ENCODE measurements at regions not wholly inside any gene's neighbourhood (a gene's known extent, or its start where the extent isn't known, plus 50 kb on each side); places are given as distances from the start of the nearest gene placed in this dataset.
"Not testable (repeated sequence)": the region's sequence is repeated elsewhere in the genome, so short reads cannot be mapped to it uniquely, and the experiment has no call there.

DNA sequence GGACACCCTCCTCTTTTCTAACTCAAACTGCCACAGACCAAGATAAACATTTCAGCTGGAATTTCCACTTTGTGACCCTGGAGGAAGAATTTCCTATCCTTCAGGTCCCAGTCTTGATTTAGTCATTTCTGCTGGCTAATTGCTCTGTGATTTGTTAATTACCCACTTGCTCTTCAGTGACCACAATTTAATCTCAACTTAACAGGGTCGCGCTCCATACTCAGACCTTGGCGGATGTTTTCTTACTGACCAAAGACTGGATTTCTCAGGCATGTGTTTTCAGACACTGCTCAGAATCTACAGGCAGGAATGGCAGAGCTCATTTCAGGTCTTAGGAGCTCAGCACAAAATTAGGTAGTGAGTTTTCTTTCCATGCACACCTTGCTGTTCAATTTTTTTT, 188.9 kb downstream of the ASMT start:
- Histone ChIP-seq H3K36me3 (no peaks in the 10 kb centered on the region), H3K27ac (no peak overlapping the region), H3K4me1 (no peaks in the 10 kb centered on the region), H3K9me3 (no peaks in the 10 kb centered on the region), H3K27me3 (peaks cover 4% of the 10 kb centered on the region), H3K4me3 (no peak overlapping the region)
- TF ChIP-seq, protein P1, sequence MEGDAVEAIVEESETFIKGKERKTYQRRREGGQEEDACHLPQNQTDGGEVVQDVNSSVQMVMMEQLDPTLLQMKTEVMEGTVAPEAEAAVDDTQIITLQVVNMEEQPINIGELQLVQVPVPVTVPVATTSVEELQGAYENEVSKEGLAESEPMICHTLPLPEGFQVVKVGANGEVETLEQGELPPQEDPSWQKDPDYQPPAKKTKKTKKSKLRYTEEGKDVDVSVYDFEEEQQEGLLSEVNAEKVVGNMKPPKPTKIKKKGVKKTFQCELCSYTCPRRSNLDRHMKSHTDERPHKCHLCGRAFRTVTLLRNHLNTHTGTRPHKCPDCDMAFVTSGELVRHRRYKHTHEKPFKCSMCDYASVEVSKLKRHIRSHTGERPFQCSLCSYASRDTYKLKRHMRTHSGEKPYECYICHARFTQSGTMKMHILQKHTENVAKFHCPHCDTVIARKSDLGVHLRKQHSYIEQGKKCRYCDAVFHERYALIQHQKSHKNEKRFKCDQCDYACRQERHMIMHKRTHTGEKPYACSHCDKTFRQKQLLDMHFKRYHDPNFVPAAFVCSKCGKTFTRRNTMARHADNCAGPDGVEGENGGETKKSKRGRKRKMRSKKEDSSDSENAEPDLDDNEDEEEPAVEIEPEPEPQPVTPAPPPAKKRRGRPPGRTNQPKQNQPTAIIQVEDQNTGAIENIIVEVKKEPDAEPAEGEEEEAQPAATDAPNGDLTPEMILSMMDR (IDR thresholded peaks at IDR 0.05) = no peak
- ATAC-seq (no peak), DNase-seq (no peak)
- intact Hi-C loops (cut with DNase I) = no loop called here

DNA sequence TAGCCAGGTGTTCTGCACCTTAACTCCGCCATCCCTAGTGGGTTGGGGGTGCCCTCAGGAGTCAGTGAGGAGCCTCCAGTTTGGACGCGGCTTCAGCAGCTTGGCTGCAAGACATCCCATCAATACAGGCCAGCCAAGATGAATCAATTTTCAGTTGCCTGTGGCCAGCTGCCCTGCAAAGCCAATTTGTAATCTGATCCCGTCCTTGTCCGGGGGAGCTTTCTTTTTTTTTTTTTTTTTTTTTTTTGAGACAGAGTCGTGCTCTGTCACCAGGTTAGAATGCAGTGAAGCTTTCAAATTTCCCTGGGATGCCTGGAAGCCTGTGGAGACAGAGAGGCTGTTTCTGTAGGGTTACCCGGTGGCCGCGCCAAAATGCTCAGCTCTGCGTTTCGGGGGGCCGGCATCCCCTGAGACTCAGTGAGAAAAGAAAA, 192.5 kb downstream of the ASMT start:
- no peak for ATAC-seq
- Histone ChIP-seq H3K4me3 (no peak overlapping the region), H3K4me1 (no peaks in the 10 kb centered on the region), H3K36me3 (no peaks in the 10 kb centered on the region), H3K27me3 (peaks cover 4% of the 10 kb centered on the region), H3K9me3 (no peaks in the 10 kb centered on the region), H3K27ac (no peak overlapping the region)
- intact Hi-C loops (cut with DNase I) = no loop called here
- no peak for DNase-seq
- TF ChIP-seq, protein P1 (IDR thresholded peaks at IDR 0.05) = no peak

DNA sequence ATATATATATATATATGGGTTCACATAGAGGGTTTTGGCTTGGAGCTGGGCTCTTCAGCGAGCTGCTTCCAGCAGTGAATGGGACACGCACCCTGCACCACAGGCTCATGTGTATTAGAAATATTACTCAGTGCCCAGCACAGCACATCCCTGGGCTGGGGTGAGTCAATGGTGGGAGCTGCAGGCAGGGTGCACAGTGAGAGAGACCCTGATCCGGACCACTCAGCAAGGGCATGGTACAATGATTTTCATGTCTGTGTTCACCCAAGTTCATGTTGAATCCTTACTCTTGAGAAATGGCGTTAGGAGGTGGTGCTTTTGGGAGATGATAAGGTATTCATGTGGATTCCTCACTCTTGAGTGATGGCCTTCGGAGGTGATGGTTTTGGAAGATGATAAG, 194.7 kb downstream of the ASMT start:
- intact Hi-C loops (cut with DNase I) = no loop called here
- H3K27ac ChIP-seq = no peak overlapping the region
- H3K9me3 ChIP-seq = no peaks in the 10 kb centered on the region
- peaks cover 4% of the 10 kb centered on the region for H3K27me3 ChIP-seq
- no peak overlapping the region for H3K4me3 ChIP-seq
- H3K4me1 ChIP-seq = no peaks in the 10 kb centered on the region
- TF ChIP-seq, protein P1 (IDR thresholded peaks at IDR 0.05) = no peak
- no peak for ATAC-seq
- no peaks in the 10 kb centered on the region for H3K36me3 ChIP-seq
- no peak for DNase-seq

DNA sequence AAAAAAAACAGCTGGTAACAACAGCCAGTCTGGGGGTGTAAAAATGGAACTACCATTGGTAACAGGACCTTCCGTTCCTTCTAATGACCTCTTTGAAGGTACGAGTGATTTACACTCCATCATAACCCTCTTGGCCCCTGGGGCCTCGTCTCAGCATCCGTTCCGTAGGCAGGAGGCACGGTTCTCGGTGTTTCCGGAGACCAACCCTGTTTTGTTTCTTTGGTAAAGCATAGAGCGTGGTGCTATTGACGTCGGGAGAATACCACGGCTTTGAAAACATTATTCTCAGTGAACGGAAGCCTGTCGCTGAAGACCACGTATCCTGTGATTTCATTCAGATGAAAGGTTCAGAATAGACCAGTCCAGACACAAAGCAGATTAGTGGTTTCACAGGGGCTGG, 198.9 kb downstream of the ASMT start:
- ATAC-seq (no peak), DNase-seq (no peak)
- Histone ChIP-seq H3K27me3 (no peaks in the 10 kb centered on the region), H3K36me3 (no peaks in the 10 kb centered on the region), H3K4me1 (no peaks in the 10 kb centered on the region), H3K9me3 (no peaks in the 10 kb centered on the region), H3K4me3 (no peak overlapping the region), H3K27ac (no peak overlapping the region)
- TF ChIP-seq, protein P1 (IDR thresholded peaks at IDR 0.05) = no peak
- intact Hi-C loops (cut with DNase I) = no loop called here

DNA sequence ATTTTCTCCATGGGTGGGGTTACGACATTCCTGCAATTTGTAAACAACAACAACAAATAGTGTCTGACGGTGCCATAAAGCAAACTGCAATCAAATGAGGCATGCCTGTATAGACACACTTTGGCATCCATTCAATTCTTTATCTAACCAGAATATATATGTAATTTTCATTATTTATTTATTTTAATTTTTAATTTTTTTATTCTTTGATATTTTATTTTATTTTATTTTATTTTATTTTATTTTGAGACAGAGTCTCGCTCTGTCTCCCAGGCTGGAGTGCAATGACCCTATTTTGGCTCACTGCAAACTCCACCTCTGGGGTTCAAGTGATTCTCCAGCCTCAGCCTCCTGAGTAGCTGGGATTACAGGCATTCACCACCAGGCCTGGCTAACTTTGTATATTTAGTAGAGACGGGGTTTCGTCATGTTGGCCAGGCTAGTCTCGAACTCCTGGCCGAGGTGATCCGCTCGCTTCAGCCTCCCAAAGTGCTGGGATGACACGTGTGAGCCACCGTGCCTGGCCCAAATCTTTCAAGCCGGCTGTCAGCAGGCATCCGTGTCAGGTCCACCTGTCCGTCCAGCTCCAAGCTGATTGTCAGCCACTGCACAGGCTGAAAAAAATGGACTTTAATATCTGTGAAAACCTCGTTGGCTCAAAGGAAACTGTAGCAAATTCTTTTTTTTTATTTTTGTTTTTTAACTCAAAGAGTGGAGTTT, 200.8 kb downstream of the ASMT start:
- no peaks in the 10 kb centered on the region for H3K36me3 ChIP-seq
- ATAC-seq (no peak), DNase-seq (no peak)
- H3K9me3 ChIP-seq = no peaks in the 10 kb centered on the region
- no peak overlapping the region for H3K27ac ChIP-seq
- intact Hi-C loops (cut with DNase I) = no loop called here
- TF ChIP-seq, protein P1 (IDR thresholded peaks at IDR 0.05) = no peak
- no peak overlapping the region for H3K4me3 ChIP-seq
- H3K4me1 ChIP-seq = no peaks in the 10 kb centered on the region
- no peaks in the 10 kb centered on the region for H3K27me3 ChIP-seq

DNA sequence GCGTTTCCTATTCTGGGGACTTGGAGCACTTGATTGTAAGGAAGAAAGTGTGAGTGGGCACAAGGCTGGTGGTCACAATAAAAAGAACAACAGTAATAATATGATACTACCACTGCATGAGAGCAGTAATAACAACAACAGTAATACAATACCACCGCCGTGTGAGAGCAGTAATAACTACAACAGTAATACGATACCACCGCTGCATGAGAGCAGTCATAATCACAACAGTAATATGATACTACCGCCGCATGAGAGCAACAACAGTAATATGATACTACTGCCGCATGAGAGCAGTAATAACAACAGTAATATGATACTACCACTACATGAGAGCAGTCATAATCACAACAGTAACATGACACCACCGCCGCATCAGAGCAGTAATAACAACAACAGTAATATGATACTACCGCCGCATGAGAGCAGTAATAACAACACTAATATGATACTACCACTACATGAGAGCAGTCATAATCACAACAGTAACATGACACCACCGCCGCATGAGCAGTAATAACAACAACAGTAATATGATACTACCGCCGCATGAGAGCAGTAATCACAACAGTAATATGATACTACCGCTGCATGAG, 201.6 kb downstream of the ASMT start:
- H3K9me3 ChIP-seq; ATAC-seq; H3K27ac ChIP-seq; DNase-seq; H3K4me1 ChIP-seq; intact Hi-C loops (cut with DNase I); H3K27me3 ChIP-seq; H3K4me3 ChIP-seq; H3K36me3 ChIP-seq: not testable (repeated sequence)

All from upper lobe of right lung (tissue), 1 donor.